ENCODE measurements at regions not wholly inside any gene's neighbourhood (a gene's known extent, or its start where the extent isn't known, plus 50 kb on each side); places are given as distances from the start of the nearest gene placed in this dataset.
A peak's percentile ranks its signal among the peaks of the same experiment; 100 is the strongest.

- H3K27ac ChIP-seq (ENCODE audit: insufficient read length, low read depth, low read length) = no peak overlapping the region
- H2BK20ac ChIP-seq (ENCODE audit: low read depth, low read length, poor library complexity, severe bottlenecking) = no peak overlapping the region
- peaks cover 0 to 2% (median 0%) of the 10 kb centered on the region in 3 experiments; a peak in 1 of 7 replicates for H3K36me3 Mint-ChIP-seq (ENCODE audit: insufficient read depth in 1 of 3, low read depth in 3 of 3)
- H4K5ac ChIP-seq (ENCODE audit: insufficient read length, low read depth, low read length) = no peak overlapping the region
- no peaks in the 10 kb centered on the region for H3K79me2 ChIP-seq (ENCODE audit: insufficient read depth, low read length)
- peaks cover 45% of the 10 kb centered on the region in 2 experiments for H3K4me1 Mint-ChIP-seq
- no peak overlapping the region for H2BK12ac ChIP-seq (ENCODE audit: insufficient read length, low read depth, low read length)
- H3T11ph ChIP-seq (ENCODE audit: low read length) = peak overlapping the region; percentile 9
- H4K20me1 ChIP-seq (ENCODE audit: control insufficient read depth, insufficient read depth, insufficient read length) = no peaks in the 10 kb centered on the region
- no peak overlapping the region for H3K56ac ChIP-seq (ENCODE audit: insufficient read length, low read depth, low read length)
- peaks cover 9% of the 10 kb centered on the region; the same call in 1 of the 2 replicates for H3K4me1 ChIP-seq (ENCODE audit: insufficient read depth, low read length)
- no peaks in the 10 kb centered on the region for H3K23me2 ChIP-seq (ENCODE audit: insufficient read length, low read depth, low read length, poor library complexity, severe bottlenecking)
- no peak overlapping the region for H4K8ac ChIP-seq (replicated peaks; ENCODE audit: insufficient read length, low read depth, low read length)
- H3K9ac ChIP-seq (ENCODE audit: extremely low read depth, insufficient read length, low read length) = no peak overlapping the region
- no peak overlapping the region for H3K18ac ChIP-seq (ENCODE audit: insufficient read length, low read depth, low read length)
- H2BK15ac ChIP-seq (ENCODE audit: low read depth, low read length) = no peak overlapping the region
- no peak overlapping the region for H3K23ac ChIP-seq (ENCODE audit: insufficient read length, low read depth, low read length)
- H3K14ac ChIP-seq (ENCODE audit: insufficient read depth, low read length) = peak overlapping the region; percentile 73; the same call in 1 of the 2 replicates
- H3K27ac Mint-ChIP-seq = peak overlapping the region; percentile 54 to 92 (median 55); a peak in 6 of 7 replicates
- H3K4me3 Mint-ChIP-seq = no peak overlapping the region; a peak in 1 of 5 replicates
- no peak overlapping the region for H3K4me2 ChIP-seq (ENCODE audit: insufficient read depth, insufficient read length, low read length)
- no peak overlapping the region for H2BK5ac ChIP-seq (ENCODE audit: insufficient read length, low read length)
- no peaks in the 10 kb centered on the region for H3K9me3 ChIP-seq (ENCODE audit: control insufficient read depth, low read depth, low read length)
- no CpG with 5 or more reads among the region's 7 CpGs for WGBS (ENCODE audit: extremely low coverage, insufficient read length, low lambda C conversion rate)
- no peaks in the 10 kb centered on the region for H3K79me1 ChIP-seq (ENCODE audit: insufficient read depth, low read depth, low read length, poor library complexity, severe bottlenecking)
- H4K91ac ChIP-seq (ENCODE audit: insufficient read length, low read depth, low read length) = no peak overlapping the region
- no peak for DNase-seq
- no peak overlapping the region for H2AK5ac ChIP-seq (ENCODE audit: insufficient read length, low read length)
- no peak overlapping the region for H3K4ac ChIP-seq (ENCODE audit: low read depth, low read length)
- H2AFZ ChIP-seq (ENCODE audit: low read length) = no peak overlapping the region
- no peaks in the 10 kb centered on the region; the same call in none of the 2 replicates for H3K27me3 Mint-ChIP-seq (ENCODE audit: low read depth)
- H2BK120ac ChIP-seq (ENCODE audit: low read depth, low read length, poor library complexity, severe bottlenecking) = no peak overlapping the region
- peaks cover 0 to 3% of the 10 kb centered on the region in 2 experiments; a peak in 2 of 5 replicates for H3K9me3 Mint-ChIP-seq
- no peaks in the 10 kb centered on the region for H3K27me3 ChIP-seq (ENCODE audit: insufficient read depth, low read length)
- TF ChIP-seq CTCF (conservative IDR thresholded peaks at IDR 0.05) = no peak
These were observed 167.2 kb downstream of the UQCRFS1 start for GRCh38 chr19:29045679-29046254.
